ENCODE measurements at regions not wholly inside any gene's neighbourhood (a gene's known extent, or its start where the extent isn't known, plus 50 kb on each side); places are given as distances from the start of the nearest gene placed in this dataset.
"Not testable (repeated sequence)": the region's sequence is repeated elsewhere in the genome, so short reads cannot be mapped to it uniquely, and the experiment has no call there.

DNA sequence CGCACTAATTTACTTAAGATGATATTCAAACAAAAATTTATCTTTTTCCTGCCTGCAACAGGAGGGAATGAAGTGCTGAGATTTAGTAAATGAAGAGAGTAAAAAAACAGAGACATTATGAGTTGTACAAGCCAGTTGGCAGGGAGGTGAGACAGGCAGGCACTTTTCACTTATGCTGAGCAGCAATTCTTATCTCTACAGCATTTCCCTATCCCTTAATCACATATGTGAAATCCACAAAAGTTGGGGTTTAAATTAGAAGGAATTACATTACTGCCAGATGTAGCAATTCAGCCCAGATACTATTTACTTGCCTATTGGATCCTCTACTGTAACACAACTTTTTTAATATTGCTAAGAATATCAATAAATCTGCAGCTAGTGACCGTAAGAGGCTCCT, 314.2 kb upstream of the LRP1B start:
- Mint-ChIP-seq H3K4me1 (no peaks in the 10 kb centered on the region), H3K4me3 (no peak overlapping the region), H3K36me3 (no peaks in the 10 kb centered on the region), H3K9me3 (peaks cover 2% of the 10 kb centered on the region), H3K27me3 (no peaks in the 10 kb centered on the region), H3K27ac (no peak overlapping the region)
- CTCF ChIA-PET, result no interaction called here
- DNase-seq, result no peak

GRCh38 chr2:142435847-142436246, 305.0 kb upstream of the LRP1B start:
- Mint-ChIP-seq H3K27me3 (no peaks in the 10 kb centered on the region), H3K4me1 (no peaks in the 10 kb centered on the region), H3K27ac (no peak overlapping the region), H3K9me3 (no peaks in the 10 kb centered on the region), H3K4me3 (no peak overlapping the region), H3K36me3 (no peaks in the 10 kb centered on the region)
- CTCF ChIA-PET, result no interaction called here
- DNase-seq, result no peak

GRCh38 chr2:142426064-142426463, 295.2 kb upstream of the LRP1B start:
- Mint-ChIP-seq H3K4me3 (no peak overlapping the region), H3K27ac (no peak overlapping the region), H3K4me1 (no peaks in the 10 kb centered on the region), H3K27me3 (no peaks in the 10 kb centered on the region), H3K36me3 (no peaks in the 10 kb centered on the region), H3K9me3 (no peaks in the 10 kb centered on the region)
- CTCF ChIA-PET, result interaction anchor here (0.6 kb wide), 1 partner anchor 51 kb away, joined by 4 read pairs; no protein-coding TSS in a partner anchor
- DNase-seq, result no peak

DNA sequence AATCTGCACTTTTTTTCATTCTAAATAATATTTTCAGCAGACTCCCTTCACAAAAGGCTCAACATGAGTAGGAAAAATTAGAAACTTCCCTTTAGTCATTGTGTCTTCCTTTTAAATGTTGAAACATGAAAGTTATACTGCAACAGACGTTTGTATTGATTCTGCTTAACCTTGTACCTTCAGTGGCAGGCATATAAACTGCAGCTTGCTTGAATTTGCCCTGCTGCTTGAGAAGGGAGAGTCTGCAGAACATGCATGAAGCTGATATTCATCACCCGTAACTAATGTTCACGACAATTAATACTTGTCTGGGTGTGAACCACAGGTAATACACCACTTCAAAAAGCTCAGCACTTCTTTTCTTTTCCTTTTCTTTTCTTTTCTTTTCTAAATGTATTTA, 294.7 kb upstream of the LRP1B start:
- Mint-ChIP-seq H3K9me3 (no peaks in the 10 kb centered on the region), H3K36me3 (no peaks in the 10 kb centered on the region), H3K27me3 (no peaks in the 10 kb centered on the region), H3K27ac (no peak overlapping the region), H3K4me1 (no peaks in the 10 kb centered on the region), H3K4me3 (no peak overlapping the region)
- DNase-seq, result no peak
- CTCF ChIA-PET, result interaction anchor here (0.6 kb wide), 1 partner anchor 52 kb away, joined by 4 read pairs; no protein-coding TSS in a partner anchor

DNA sequence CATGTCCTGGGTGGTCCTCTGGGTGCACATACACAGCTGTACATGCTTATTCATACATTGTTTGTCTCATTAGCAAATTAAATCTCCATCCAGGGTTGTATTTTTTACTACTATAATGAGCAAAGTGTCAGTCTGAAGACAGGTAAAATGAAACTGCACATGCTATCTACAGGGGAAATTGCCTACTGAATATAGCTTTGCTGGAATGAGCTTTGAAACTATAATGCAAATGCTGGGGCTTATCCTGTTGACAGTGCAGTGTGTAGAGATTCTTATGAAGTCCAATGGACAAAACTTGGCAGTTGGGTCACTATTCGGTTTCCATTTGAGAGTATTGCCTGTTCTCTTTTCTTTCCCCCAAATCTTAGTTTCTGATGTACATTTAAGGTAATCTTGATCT, 292.8 kb upstream of the LRP1B start:
- H3K9me3 Mint-ChIP-seq, result no peaks in the 10 kb centered on the region
- CTCF ChIA-PET, result no interaction called here
- H3K27me3 Mint-ChIP-seq, result no peaks in the 10 kb centered on the region
- no peaks in the 10 kb centered on the region for H3K4me1 Mint-ChIP-seq
- H3K27ac Mint-ChIP-seq, result no peak overlapping the region
- H3K4me3 Mint-ChIP-seq, result no peak overlapping the region
- no peak for DNase-seq
- no peaks in the 10 kb centered on the region for H3K36me3 Mint-ChIP-seq

GRCh38 chr2:142422769-142423168, 292.0 kb upstream of the LRP1B start:
- Mint-ChIP-seq H3K4me3 (no peak overlapping the region), H3K36me3 (no peaks in the 10 kb centered on the region), H3K27me3 (no peaks in the 10 kb centered on the region), H3K9me3 (no peaks in the 10 kb centered on the region), H3K4me1 (no peaks in the 10 kb centered on the region), H3K27ac (no peak overlapping the region)
- DNase-seq, result no peak
- CTCF ChIA-PET, result no interaction called here

- Mint-ChIP-seq H3K9me3 (no peaks in the 10 kb centered on the region), H3K4me1 (no peaks in the 10 kb centered on the region), H3K27me3 (no peaks in the 10 kb centered on the region), H3K27ac (no peak overlapping the region), H3K36me3 (no peaks in the 10 kb centered on the region), H3K4me3 (no peak overlapping the region)
- CTCF ChIA-PET, result no interaction called here
- DNase-seq, result no peak
Measured at GRCh38 chr2:142422041-142422440, 291.2 kb upstream of the LRP1B start.

DNA sequence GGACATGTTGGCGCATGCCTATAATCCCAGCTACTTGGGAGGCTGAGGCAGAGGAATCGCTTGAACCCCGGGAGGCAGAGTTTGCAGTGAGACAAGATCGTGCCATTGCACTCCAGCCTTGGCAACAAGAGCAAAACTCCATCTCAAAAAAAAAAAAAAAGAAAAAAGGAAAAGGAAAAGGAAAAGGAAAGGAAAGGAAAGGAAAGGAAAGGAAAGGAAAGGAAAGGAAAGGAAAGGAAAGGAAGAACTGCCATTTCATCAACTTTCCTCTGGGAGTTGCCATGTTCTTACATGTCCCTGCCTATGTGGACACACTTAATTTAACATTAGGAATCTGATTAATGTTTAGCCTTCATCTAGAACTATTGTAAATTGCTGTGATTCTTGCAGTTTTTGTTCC, 287.9 kb upstream of the LRP1B start:
- H3K36me3 Mint-ChIP-seq, H3K27me3 Mint-ChIP-seq, H3K27ac Mint-ChIP-seq, CTCF ChIA-PET, H3K4me1 Mint-ChIP-seq, H3K4me3 Mint-ChIP-seq, DNase-seq, H3K9me3 Mint-ChIP-seq: not testable (repeated sequence)

GRCh38 chr2:142416996-142417395, 286.2 kb upstream of the LRP1B start:
- Mint-ChIP-seq H3K27me3 (no peaks in the 10 kb centered on the region), H3K4me3 (no peak overlapping the region), H3K36me3 (no peaks in the 10 kb centered on the region), H3K4me1 (no peaks in the 10 kb centered on the region), H3K27ac (no peak overlapping the region), H3K9me3 (no peaks in the 10 kb centered on the region)
- CTCF ChIA-PET, result no interaction called here
- no peak for DNase-seq

DNA sequence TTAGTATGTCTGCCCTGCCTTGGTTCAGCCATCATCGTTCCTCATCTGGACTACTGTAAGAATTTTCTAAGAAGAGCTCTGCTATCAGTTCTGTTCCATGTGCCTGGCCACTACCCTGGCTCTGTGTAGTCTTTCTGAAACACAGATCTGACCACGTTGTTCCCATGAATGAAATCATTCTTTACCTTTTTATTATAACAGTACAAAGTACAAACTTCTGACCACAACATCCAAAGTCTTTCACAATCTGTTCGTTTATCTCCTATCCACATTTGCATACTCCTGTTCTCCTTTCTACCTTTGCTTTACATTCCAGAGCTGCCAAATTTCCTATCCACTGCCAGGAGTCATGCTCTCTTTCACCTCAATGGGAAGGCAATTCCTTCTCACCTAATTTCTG, 284.6 kb upstream of the LRP1B start:
- CTCF ChIA-PET, result no interaction called here
- Mint-ChIP-seq H3K36me3 (no peaks in the 10 kb centered on the region), H3K27me3 (no peaks in the 10 kb centered on the region), H3K4me1 (no peaks in the 10 kb centered on the region), H3K9me3 (no peaks in the 10 kb centered on the region), H3K4me3 (no peak overlapping the region), H3K27ac (no peak overlapping the region)
- DNase-seq, result no peak

GRCh38 chr2:142398212-142398611, 267.4 kb upstream of the LRP1B start:
- Mint-ChIP-seq H3K9me3 (peaks cover 25% of the 10 kb centered on the region), H3K36me3 (no peaks in the 10 kb centered on the region), H3K4me1 (no peaks in the 10 kb centered on the region), H3K27ac (no peak overlapping the region), H3K4me3 (no peak overlapping the region), H3K27me3 (no peaks in the 10 kb centered on the region)
- CTCF ChIA-PET, result no interaction called here
- DNase-seq, result no peak

GRCh38 chr2:142395291-142395690, 264.5 kb upstream of the LRP1B start:
- no peak for DNase-seq
- Mint-ChIP-seq H3K9me3 (peaks cover 16% of the 10 kb centered on the region), H3K4me1 (no peaks in the 10 kb centered on the region), H3K4me3 (no peak overlapping the region), H3K27ac (no peak overlapping the region), H3K27me3 (no peaks in the 10 kb centered on the region), H3K36me3 (no peaks in the 10 kb centered on the region)
- CTCF ChIA-PET, result no interaction called here

DNA sequence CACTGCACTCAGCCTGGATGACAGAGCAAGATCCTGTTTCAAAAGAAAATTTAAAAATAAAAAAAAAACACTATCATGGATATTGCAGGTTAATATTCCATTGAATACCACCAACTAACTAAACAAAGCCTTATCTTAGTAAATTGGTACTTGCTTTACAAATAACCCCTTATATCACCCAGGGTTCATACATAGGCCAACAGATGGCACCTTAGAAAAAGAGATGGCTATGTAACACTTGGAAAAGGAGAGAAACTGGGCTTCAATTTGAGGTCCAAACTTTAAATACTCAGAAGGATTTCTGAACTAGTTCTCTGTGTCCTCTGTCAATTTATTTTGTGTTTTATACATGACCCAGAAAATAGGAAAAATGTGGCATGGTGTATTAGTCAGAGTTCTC, 249.6 kb upstream of the LRP1B start:
- CTCF ChIA-PET, result no interaction called here
- Mint-ChIP-seq H3K27me3 (no peaks in the 10 kb centered on the region), H3K4me1 (no peaks in the 10 kb centered on the region), H3K9me3 (peaks cover 9% of the 10 kb centered on the region), H3K27ac (no peak overlapping the region), H3K4me3 (no peak overlapping the region), H3K36me3 (no peaks in the 10 kb centered on the region)
- DNase-seq, result no peak

- H3K27ac Mint-ChIP-seq, CTCF ChIA-PET, H3K9me3 Mint-ChIP-seq, DNase-seq, H3K4me1 Mint-ChIP-seq, H3K27me3 Mint-ChIP-seq, H3K36me3 Mint-ChIP-seq, H3K4me3 Mint-ChIP-seq: not testable (repeated sequence)
Measured at GRCh38 chr2:142362069-142362468, 231.3 kb upstream of the LRP1B start.

DNA sequence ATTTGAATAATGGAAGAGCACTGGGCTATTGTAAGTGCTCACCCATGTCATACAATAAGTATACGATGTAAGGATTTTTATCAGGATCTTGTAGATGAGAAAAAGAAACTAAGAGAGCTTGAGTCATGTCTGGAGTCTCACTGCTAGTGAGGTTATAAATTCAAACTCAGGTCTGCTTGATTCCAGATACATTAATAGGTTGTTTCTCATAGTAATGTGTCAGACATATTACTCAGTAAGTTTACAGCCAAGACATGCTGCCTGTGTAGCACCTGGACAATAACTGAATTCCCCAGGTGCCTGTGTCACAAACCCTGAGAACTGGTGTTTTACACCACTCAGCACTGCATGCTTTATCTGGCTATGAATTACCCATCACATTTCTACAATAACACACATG, 216.9 kb upstream of the LRP1B start:
- Mint-ChIP-seq H3K4me1 (no peaks in the 10 kb centered on the region), H3K27me3 (no peaks in the 10 kb centered on the region), H3K36me3 (no peaks in the 10 kb centered on the region), H3K27ac (no peak overlapping the region), H3K9me3 (peaks cover 1% of the 10 kb centered on the region), H3K4me3 (no peak overlapping the region)
- CTCF ChIA-PET, result no interaction called here
- DNase-seq, result no peak

DNA sequence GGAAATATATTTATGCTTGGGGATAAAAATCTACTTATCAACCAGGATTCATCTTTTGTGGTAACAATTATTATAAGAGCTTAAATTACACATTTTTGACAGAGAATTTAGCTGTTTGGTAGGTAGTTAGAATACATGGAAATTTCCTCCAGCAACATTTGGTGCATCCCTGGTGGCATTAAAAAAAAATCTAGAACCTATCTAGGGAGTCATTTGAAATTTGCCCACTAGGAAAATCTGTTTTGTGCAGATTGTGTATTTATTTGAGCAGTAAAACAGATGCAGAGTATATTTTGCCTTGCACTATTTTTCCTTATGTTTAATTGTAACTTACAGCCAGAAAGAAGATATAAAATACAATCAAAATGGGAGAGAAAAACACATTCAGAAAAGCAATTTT, 208.4 kb upstream of the LRP1B start:
- Mint-ChIP-seq H3K27ac (no peak overlapping the region), H3K36me3 (no peaks in the 10 kb centered on the region), H3K9me3 (peaks cover 10% of the 10 kb centered on the region), H3K4me1 (no peaks in the 10 kb centered on the region), H3K4me3 (no peak overlapping the region), H3K27me3 (no peaks in the 10 kb centered on the region)
- no peak for DNase-seq
- CTCF ChIA-PET, result no interaction called here

Data from activated naive CD4-positive, alpha-beta T cell treated with anti-CD3 and anti-CD28 coated beads, Interleukin-2, amount 10 ng/mL, durations not matched to agents 7 days and 5 days (primary cell).